Lung (tissue), 11 donors: ENCODE measurements at regions not wholly inside any gene's neighbourhood (a gene's known extent, or its start where the extent isn't known, plus 50 kb on each side); places are given as distances from the start of the nearest gene placed in this dataset.

ENCODE experiments used
- ATAC-seq: fragments of 200-7000 bp; cut with Tn5 transposase; one replicate; pipeline ENCODE4 v1.9.1; 2020; ENCODE audit warnings: moderate number of reproducible peaks; ENCODE audit not compliant: insufficient read depth, low FRiP score
- DNase-seq, 3 donors: peaks; one replicate each; pipeline ENCODE4 v3.0.0-alpha.2; 2013 to 2017
- H3K27ac ChIP-seq, 2 donors: one replicate each; pipeline ENCODE4 v1.5.1; 2013; ENCODE audit warnings: mild to moderate bottlenecking in 2 of 2, moderate library complexity in 2 of 2, control low read depth in 1 of 2, inconsistent platforms in 1 of 2, low read depth in 1 of 2, low read length in 1 of 2
- H3K27me3 ChIP-seq, 3 donors: one replicate each; pipeline ENCODE4 v1.5.1; 2013; ENCODE audit warnings: low read length in 2 of 3; ENCODE audit not compliant: control insufficient read depth in 3 of 3, insufficient read depth in 3 of 3
- H3K36me3 ChIP-seq, 4 donors: one replicate each; pipeline ENCODE4 v1.5.1; 2013; ENCODE audit warnings: low read length in 4 of 4, mild to moderate bottlenecking in 1 of 4, moderate library complexity in 1 of 4; ENCODE audit not compliant: control insufficient read depth in 4 of 4, insufficient read depth in 4 of 4
- H3K4me1 ChIP-seq, 5 donors: one replicate each; pipeline ENCODE4 v1.5.1; 2013; ENCODE audit warnings: low read length in 5 of 5, mild to moderate bottlenecking in 2 of 5, moderate library complexity in 1 of 5; ENCODE audit not compliant: control insufficient read depth in 5 of 5, insufficient read depth in 5 of 5
- H3K4me3 ChIP-seq: one replicate; pipeline ENCODE4 v1.5.1; 2013; ENCODE audit warnings: mild to moderate bottlenecking, control low read depth, moderate library complexity
- H3K9ac ChIP-seq, 2 donors: one replicate each; pipeline ENCODE4 v1.5.1; 2013; ENCODE audit warnings: low read length in 2 of 2, control low read depth in 1 of 2; ENCODE audit not compliant: insufficient read depth in 1 of 2
- H3K9me3 ChIP-seq, 4 donors: one replicate each; pipeline ENCODE4 v1.5.1; 2013; ENCODE audit warnings: low read length in 3 of 4, mild to moderate bottlenecking in 1 of 4, moderate library complexity in 1 of 4; ENCODE audit not compliant: control insufficient read depth in 4 of 4, insufficient read depth in 3 of 4
- WGBS, 2 donors: extraction: QIAGEN DNeasy Blood & Tissue Kit; methylation state at CpG; one replicate each; pipeline ENCODE4 v1.1.7; 2013; 5-methylcytosine and 5-hydroxymethylcytosine counted together
- TF ChIP-seq, protein P1 (sequence below): IDR thresholded peaks from 2 replicates; pipeline ENCODE4 v1.5.1; 2012; ENCODE audit warnings: mild to moderate bottlenecking; ENCODE audit errors: control extremely low read depth, extremely low read depth
- donor health status: control.
- donor health status: control.
- donor health status: Bipolar disorder and iron deficiency.
- donor health status: healthy.
- donor health status: DM: yes; HTN: yes; CAD: no.

DNA sequence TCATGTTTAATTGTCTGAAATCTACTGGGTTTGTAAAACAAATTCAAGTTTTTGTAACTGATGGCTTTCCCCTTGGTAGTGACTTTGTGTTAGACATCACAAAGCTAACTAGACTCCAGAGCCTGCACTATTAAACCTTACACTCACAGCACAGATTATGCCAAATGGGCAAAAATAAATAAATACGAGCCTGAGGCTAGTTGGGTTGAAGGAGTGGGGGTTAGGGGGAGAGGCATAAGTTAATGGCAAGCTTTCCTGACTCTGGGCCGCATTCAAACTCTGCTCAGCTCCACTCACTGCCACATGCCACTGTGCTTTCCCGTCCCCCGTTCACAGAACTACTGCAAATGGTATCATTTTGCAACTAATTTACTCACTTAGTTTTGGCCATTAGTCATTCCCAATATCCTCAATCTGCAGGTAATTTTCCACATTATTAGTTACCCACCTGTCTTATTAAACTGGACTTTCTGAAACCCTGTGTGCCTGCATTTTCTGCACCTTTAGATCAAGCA lies 1079.9 kb upstream of the PIK3C3 start:
- Histone ChIP-seq H3K27ac (no peak overlapping the region), H3K9ac (no peak overlapping the region), H3K4me3 (no peak overlapping the region), H3K4me1 (no peaks in the 10 kb centered on the region), H3K9me3 (no peaks in the 10 kb centered on the region), H3K36me3 (no peaks in the 10 kb centered on the region), H3K27me3 (no peaks in the 10 kb centered on the region)
- ATAC-seq (no peak), DNase-seq (no peak)
- TF ChIP-seq, protein P1, sequence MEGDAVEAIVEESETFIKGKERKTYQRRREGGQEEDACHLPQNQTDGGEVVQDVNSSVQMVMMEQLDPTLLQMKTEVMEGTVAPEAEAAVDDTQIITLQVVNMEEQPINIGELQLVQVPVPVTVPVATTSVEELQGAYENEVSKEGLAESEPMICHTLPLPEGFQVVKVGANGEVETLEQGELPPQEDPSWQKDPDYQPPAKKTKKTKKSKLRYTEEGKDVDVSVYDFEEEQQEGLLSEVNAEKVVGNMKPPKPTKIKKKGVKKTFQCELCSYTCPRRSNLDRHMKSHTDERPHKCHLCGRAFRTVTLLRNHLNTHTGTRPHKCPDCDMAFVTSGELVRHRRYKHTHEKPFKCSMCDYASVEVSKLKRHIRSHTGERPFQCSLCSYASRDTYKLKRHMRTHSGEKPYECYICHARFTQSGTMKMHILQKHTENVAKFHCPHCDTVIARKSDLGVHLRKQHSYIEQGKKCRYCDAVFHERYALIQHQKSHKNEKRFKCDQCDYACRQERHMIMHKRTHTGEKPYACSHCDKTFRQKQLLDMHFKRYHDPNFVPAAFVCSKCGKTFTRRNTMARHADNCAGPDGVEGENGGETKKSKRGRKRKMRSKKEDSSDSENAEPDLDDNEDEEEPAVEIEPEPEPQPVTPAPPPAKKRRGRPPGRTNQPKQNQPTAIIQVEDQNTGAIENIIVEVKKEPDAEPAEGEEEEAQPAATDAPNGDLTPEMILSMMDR = no peak
- WGBS, 2 donors = 69 to 79% methylated on average over 4 of the region's 4 CpGs

- Histone ChIP-seq H3K27ac (no peak overlapping the region), H3K4me1 (no peaks in the 10 kb centered on the region), H3K4me3 (no peak overlapping the region), H3K27me3 (no peaks in the 10 kb centered on the region), H3K9ac (no peak overlapping the region), H3K9me3 (no peaks in the 10 kb centered on the region), H3K36me3 (no peaks in the 10 kb centered on the region)
- DNase-seq (peak in 2 of 3 donors; percentile 28 to 61), ATAC-seq (peak; percentile 76)
- 64 to 73% methylated on average over 1 of the region's 1 CpG for WGBS, 2 donors
- TF ChIP-seq, protein P1 = no peak
Measured at GRCh38 chr18:40874233-40874632, 1080.8 kb upstream of the PIK3C3 start.

GRCh38 chr18:40868110-40868858 lies 1086.8 kb upstream of the PIK3C3 start:
- no peaks in the 10 kb centered on the region for H3K27me3 ChIP-seq
- DNase-seq = no peak
- H3K36me3 ChIP-seq = no peaks in the 10 kb centered on the region
- ATAC-seq = no peak
- no peaks in the 10 kb centered on the region for H3K9me3 ChIP-seq
- 52 to 63% methylated on average over 4 of the region's 4 CpGs for WGBS, 2 donors
- TF ChIP-seq, protein P1 = no peak
- H3K27ac ChIP-seq = no peak overlapping the region
- H3K4me3 ChIP-seq = no peak overlapping the region
- no peaks in the 10 kb centered on the region for H3K4me1 ChIP-seq
- no peak overlapping the region for H3K9ac ChIP-seq
